Sigmoid colon (tissue), 6 donors: ENCODE measurements at regions not wholly inside any gene's neighbourhood (a gene's known extent, or its start where the extent isn't known, plus 50 kb on each side); places are given as distances from the start of the nearest gene placed in this dataset.
A peak's percentile ranks its signal among the peaks of the same experiment; 100 is the strongest.

ENCODE experiments used
- DNase-seq: peaks from one replicate; pipeline ENCODE4 v3.0.0-alpha.2; 2019
- H3K27ac ChIP-seq, 4 donors: fragments of 200-600 bp; sonication (generic); one replicate each; pipeline ENCODE4 v1.5.1; 2016 to 2019; ENCODE audit warnings: mild to moderate bottlenecking in 1 of 4
- H3K27me3 ChIP-seq, 3 donors: fragments of 200-600 bp; sonication (generic); one replicate each; pipeline ENCODE4 v1.5.1; 2019; ENCODE audit warnings: mild to moderate bottlenecking in 1 of 3
- H3K36me3 ChIP-seq, 4 donors: fragments of 200-600 bp; sonication (generic); one replicate each; pipeline ENCODE4 v1.5.1; 2016 to 2019
- H3K4me1 ChIP-seq, 4 donors: fragments of 200-600 bp; sonication (generic); one replicate each; pipeline ENCODE4 v1.5.1; 2017 to 2019
- H3K4me3 ChIP-seq, 4 donors: fragments of 200-600 bp; sonication (generic); one replicate each; pipeline ENCODE4 v1.5.1; 2017 to 2019; ENCODE audit warnings: mild to moderate bottlenecking in 2 of 4, moderate library complexity in 1 of 4
- H3K9me3 ChIP-seq, 4 donors: fragments of 200-600 bp in 3 of 4; sonication (generic) in 3 of 4; one replicate each; pipeline versions ENCODE4 v1.5.1 to v1.6.1; 2013 to 2019
- EP300 ChIP-seq, 4 donors: sonication (generic); formaldehyde crosslinking; IDR thresholded peaks; one replicate each; pipeline ENCODE4 v1.6.1; 2017; ENCODE audit warnings: antibody characterized with exemption in 4 of 4
- POLR2A ChIP-seq, 2 donors: fragments of 450-650 bp; IDR thresholded peaks; one replicate each; pipeline ENCODE4 v1.6.1; 2016; ENCODE audit warnings: antibody characterized with exemption in 2 of 2, mild to moderate bottlenecking in 2 of 2, moderate library complexity in 2 of 2
- POLR2AphosphoS5 ChIP-seq, 4 donors: sonication (generic); formaldehyde crosslinking; IDR thresholded peaks; one replicate each; pipeline ENCODE4 v1.6.1; 2017; ENCODE audit warnings: antibody characterized with exemption in 4 of 4
- WGBS, 2 donors: extraction: QIAGEN DNeasy Blood & Tissue Kit; methylation state at CpG; one replicate each; pipeline ENCODE4 v1.1.7; 2013; 5-methylcytosine and 5-hydroxymethylcytosine counted together
- intact Hi-C: fragments of 100-400 bp; cut with DNase I; formaldehyde crosslinking; loops from one replicate; pipeline ENCODE4 v1.15.1; 2023
- TF ChIP-seq, protein P1 (sequence below), 4 experiments: fragments of 450-650 bp in 3 of 4; fragments of 200-600 bp in 1 of 4; IDR thresholded peaks; one replicate each; pipeline ENCODE4 v1.5.1; 2016 to 2019; ENCODE audit warnings: antibody characterized with exemption in 4 of 4, mild to moderate bottlenecking in 3 of 4, moderate library complexity in 2 of 4
- donor health status: healthy with polysubstance abuse.
- donor health status: healthy.

DNA sequence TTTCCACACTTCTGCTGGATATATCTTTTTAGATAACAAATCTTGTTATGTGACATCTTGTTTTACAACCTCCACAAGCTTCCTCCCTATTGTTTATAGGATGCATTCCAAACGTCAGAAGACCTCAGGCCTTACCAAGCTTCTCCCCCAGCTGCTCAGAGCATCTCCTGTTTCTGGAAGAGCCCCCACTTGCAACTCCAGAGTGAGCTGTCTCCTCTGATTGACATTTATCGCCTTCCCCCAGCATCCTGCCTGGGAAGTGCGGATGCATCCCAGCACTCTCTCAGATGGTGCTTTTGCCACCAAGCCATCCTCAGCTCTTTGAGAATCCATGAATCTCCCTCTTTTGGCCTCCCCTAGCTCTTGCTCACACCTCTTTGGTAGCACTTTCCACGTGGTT, 123.5 kb downstream of the LRRC70 start:
- Histone ChIP-seq H3K9me3 (no peaks in the 10 kb centered on the region), H3K4me3 (no peak overlapping the region), H3K27ac (no peak overlapping the region), H3K27me3 (no peaks in the 10 kb centered on the region), H3K36me3 (no peaks in the 10 kb centered on the region), H3K4me1 (no peaks in the 10 kb centered on the region)
- no peak for DNase-seq
- TF ChIP-seq, protein P1, sequence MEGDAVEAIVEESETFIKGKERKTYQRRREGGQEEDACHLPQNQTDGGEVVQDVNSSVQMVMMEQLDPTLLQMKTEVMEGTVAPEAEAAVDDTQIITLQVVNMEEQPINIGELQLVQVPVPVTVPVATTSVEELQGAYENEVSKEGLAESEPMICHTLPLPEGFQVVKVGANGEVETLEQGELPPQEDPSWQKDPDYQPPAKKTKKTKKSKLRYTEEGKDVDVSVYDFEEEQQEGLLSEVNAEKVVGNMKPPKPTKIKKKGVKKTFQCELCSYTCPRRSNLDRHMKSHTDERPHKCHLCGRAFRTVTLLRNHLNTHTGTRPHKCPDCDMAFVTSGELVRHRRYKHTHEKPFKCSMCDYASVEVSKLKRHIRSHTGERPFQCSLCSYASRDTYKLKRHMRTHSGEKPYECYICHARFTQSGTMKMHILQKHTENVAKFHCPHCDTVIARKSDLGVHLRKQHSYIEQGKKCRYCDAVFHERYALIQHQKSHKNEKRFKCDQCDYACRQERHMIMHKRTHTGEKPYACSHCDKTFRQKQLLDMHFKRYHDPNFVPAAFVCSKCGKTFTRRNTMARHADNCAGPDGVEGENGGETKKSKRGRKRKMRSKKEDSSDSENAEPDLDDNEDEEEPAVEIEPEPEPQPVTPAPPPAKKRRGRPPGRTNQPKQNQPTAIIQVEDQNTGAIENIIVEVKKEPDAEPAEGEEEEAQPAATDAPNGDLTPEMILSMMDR (IDR thresholded peaks at IDR 0.05) = no peak
- no peak for TF ChIP-seq EP300 (IDR thresholded peaks at IDR 0.05)
- TF ChIP-seq POLR2AphosphoS5 (IDR thresholded peaks at IDR 0.05) = no peak
- no peak for TF ChIP-seq POLR2A (IDR thresholded peaks at IDR 0.05)
- intact Hi-C loops = no loop called here
- whole genome bisulfite sequencing, 2 donors = 53 to 65% methylated on average over 4 of the region's 4 CpGs

- DNase-seq = no peak
- Histone ChIP-seq H3K9me3 (no peaks in the 10 kb centered on the region), H3K27me3 (no peaks in the 10 kb centered on the region), H3K4me3 (no peak overlapping the region), H3K4me1 (peaks cover 0 to under 1% (median 0%) of the 10 kb centered on the region in 4 donors), H3K36me3 (no peaks in the 10 kb centered on the region), H3K27ac (no peak overlapping the region)
- intact Hi-C loops = no loop called here
- WGBS, 2 donors = 78 to 88% methylated on average over 1 of the region's 1 CpG
- TF ChIP-seq POLR2A (IDR thresholded peaks at IDR 0.05) (no peak), EP300 (IDR thresholded peaks at IDR 0.05) (no peak), POLR2AphosphoS5 (IDR thresholded peaks at IDR 0.05) (no peak)
- TF ChIP-seq, protein P1 (IDR thresholded peaks at IDR 0.05) = no peak
Observed at GRCh38 chr5:62701036-62701435, 122.4 kb downstream of the LRRC70 start.

GRCh38 chr5:62698756-62699155, 120.1 kb downstream of the LRRC70 start:
- H3K27ac ChIP-seq = no peak overlapping the region

DNA sequence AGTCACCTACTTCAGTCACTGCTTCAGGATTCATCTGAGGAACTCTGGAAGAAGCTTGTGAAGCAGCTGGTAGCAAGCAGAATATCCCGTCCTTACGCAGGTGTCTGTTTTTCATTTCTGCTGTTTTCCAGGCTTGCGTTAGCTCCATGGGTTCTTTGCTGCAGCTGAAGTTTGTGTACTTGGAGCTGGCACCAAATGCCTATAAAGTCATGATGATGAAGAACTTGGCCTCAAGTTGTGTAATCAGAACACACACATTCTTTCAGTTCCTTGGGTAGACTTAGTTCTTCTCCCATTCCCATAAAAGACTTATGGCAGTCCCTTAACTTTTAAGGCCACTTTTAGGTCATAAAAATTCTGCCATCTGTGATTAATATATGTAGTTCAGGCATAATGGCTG, 116.7 kb downstream of the LRRC70 start:
- Histone ChIP-seq H3K36me3 (no peaks in the 10 kb centered on the region), H3K4me3 (no peak overlapping the region), H3K27ac (peak overlapping the region in 1 of 4 donors; percentile 45), H3K9me3 (no peaks in the 10 kb centered on the region), H3K27me3 (peaks cover 0 to 21% (median 0%) of the 10 kb centered on the region in 3 donors), H3K4me1 (peaks cover 0 to 18% (median 4%) of the 10 kb centered on the region in 4 donors)
- DNase-seq = peak; percentile 72
- TF ChIP-seq EP300 (IDR thresholded peaks at IDR 0.05) (peak; percentile 56 to 88 (median 72)), POLR2A (IDR thresholded peaks at IDR 0.05) (no peak), POLR2AphosphoS5 (IDR thresholded peaks at IDR 0.05) (peak; percentile 87 to 94 (median 92))
- TF ChIP-seq, protein P1 (IDR thresholded peaks at IDR 0.05) = no peak
- WGBS, 2 donors = 78 to 87% methylated on average over 3 of the region's 3 CpGs
- intact Hi-C loops = no loop called here

More at GRCh38 chr5:62698756-62699155, 120.1 kb downstream of the LRRC70 start:
- no peak for DNase-seq
- TF ChIP-seq EP300 (IDR thresholded peaks at IDR 0.05) (no peak), POLR2AphosphoS5 (IDR thresholded peaks at IDR 0.05) (no peak), POLR2A (IDR thresholded peaks at IDR 0.05) (no peak)
- TF ChIP-seq, protein P1 (IDR thresholded peaks at IDR 0.05) = no peak
- WGBS, 2 donors = 42 to 92% methylated on average over 1 of the region's 1 CpG
- no peak overlapping the region for H3K4me3 ChIP-seq
- peaks cover 0 to 13% (median 4%) of the 10 kb centered on the region in 4 donors for H3K4me1 ChIP-seq
- intact Hi-C loops = no loop called here
- no peaks in the 10 kb centered on the region for H3K9me3 ChIP-seq
- no peaks in the 10 kb centered on the region for H3K36me3 ChIP-seq
- H3K27me3 ChIP-seq = no peaks in the 10 kb centered on the region
